Neuronal stem cell (in vitro differentiated cells): ENCODE measurements at regions not wholly inside any gene's neighbourhood (a gene's known extent, or its start where the extent isn't known, plus 50 kb on each side); places are given as distances from the start of the nearest gene placed in this dataset.
A peak's percentile ranks its signal among the peaks of the same experiment; 100 is the strongest.
"Not testable (repeated sequence)": the region's sequence is repeated elsewhere in the genome, so short reads cannot be mapped to it uniquely, and the experiment has no call there.

Experiments
- DNase-seq: peaks from one replicate; pipeline ENCODE4 v3.0.0-alpha.2; 2013; ENCODE audit warnings: low spot score
- H2AFZ ChIP-seq: one replicate; pipeline ENCODE4 v1.6.1; 2013; ENCODE audit warnings: mild to moderate bottlenecking, low read length, inconsistent platforms
- H2AK5ac ChIP-seq: 2 replicates; pipeline ENCODE4 v1.6.1; 2013; ENCODE audit warnings: low read depth, mild to moderate bottlenecking, inconsistent platforms, low read length, moderate library complexity, mixed read lengths
- H2BK120ac ChIP-seq: 2 replicates; pipeline ENCODE4 v1.6.1; 2013; ENCODE audit warnings: low read depth, mild to moderate bottlenecking, inconsistent platforms, low read length, moderate library complexity, mixed read lengths
- H2BK12ac ChIP-seq: one replicate; pipeline ENCODE4 v1.6.1; 2013; ENCODE audit warnings: low read length, inconsistent platforms
- H2BK15ac ChIP-seq: 2 replicates; pipeline ENCODE4 v1.6.1; 2013; ENCODE audit warnings: mild to moderate bottlenecking, low read length, inconsistent platforms, mixed read lengths
- H2BK5ac ChIP-seq: one replicate; pipeline ENCODE4 v1.6.1; 2013; ENCODE audit warnings: inconsistent platforms, mild to moderate bottlenecking, low read length, moderate library complexity
- H3K14ac ChIP-seq: one replicate; pipeline ENCODE4 v1.6.1; 2013; ENCODE audit warnings: low read length, inconsistent platforms
- H3K18ac ChIP-seq: 2 replicates; pipeline ENCODE4 v1.6.1; 2013; ENCODE audit warnings: low read length, inconsistent platforms
- H3K23ac ChIP-seq: 2 replicates; pipeline ENCODE4 v1.6.1; 2013; ENCODE audit warnings: low read depth, mild to moderate bottlenecking, mixed read lengths, low read length, inconsistent platforms; ENCODE audit not compliant: poor library complexity
- H3K27ac ChIP-seq: replicated peaks from 3 replicates; pipeline ENCODE4 v1.5.1; 2013; ENCODE audit warnings: low read length, inconsistent platforms
- H3K27me3 ChIP-seq, 3 experiments: 2 replicates each; pipeline ENCODE4 v1.6.1; 2013; ENCODE audit warnings: low read length in 3 of 3, mild to moderate bottlenecking in 2 of 3, inconsistent platforms in 1 of 3, low read depth in 1 of 3, mixed read lengths in 1 of 3, moderate library complexity in 1 of 3; ENCODE audit not compliant: control insufficient read depth in 3 of 3, insufficient read depth in 3 of 3
- H3K36me3 ChIP-seq, 2 donors: replicated peaks in 1 of 2; 2 replicates each; pipeline ENCODE4 v1.6.1; 2013; ENCODE audit warnings: low read length in 2 of 2; ENCODE audit not compliant: control insufficient read depth in 2 of 2, insufficient read depth in 2 of 2
- H3K4ac ChIP-seq: 2 replicates; pipeline ENCODE4 v1.6.1; 2013; ENCODE audit warnings: inconsistent platforms, mild to moderate bottlenecking, low read length, moderate library complexity
- H3K4me1 ChIP-seq, 2 donors: 1 replicate in 1 of 2; 2 replicates in 1 of 2; pipeline ENCODE4 v1.6.1; 2013; ENCODE audit warnings: low read length in 2 of 2, low read depth in 1 of 2; ENCODE audit not compliant: control insufficient read depth in 2 of 2, insufficient read depth in 1 of 2
- H3K4me2 ChIP-seq: one replicate; pipeline ENCODE4 v1.6.1; 2013; ENCODE audit warnings: mild to moderate bottlenecking, low read length, inconsistent platforms; ENCODE audit not compliant: insufficient read depth, poor library complexity, severe bottlenecking
- H3K4me3 ChIP-seq, 2 donors: 2 replicates each; pipeline ENCODE4 v1.5.1; 2013; ENCODE audit warnings: low read length in 2 of 2, mild to moderate bottlenecking in 2 of 2, inconsistent platforms in 1 of 2, moderate library complexity in 1 of 2
- H3K79me1 ChIP-seq: one replicate; pipeline ENCODE4 v1.6.1; 2013; ENCODE audit warnings: low read depth, mild to moderate bottlenecking, inconsistent platforms, low read length, moderate library complexity
- H3K9ac ChIP-seq: one replicate; pipeline ENCODE4 v1.6.1; 2013; ENCODE audit warnings: mild to moderate bottlenecking, low read depth, low read length, inconsistent platforms; ENCODE audit not compliant: poor library complexity
- H3K9me3 ChIP-seq, 2 donors: replicated peaks in 1 of 2; 2 replicates each; pipeline versions ENCODE3 to v1.6.1; 2013; ENCODE audit warnings: low read length in 2 of 2, mild to moderate bottlenecking in 2 of 2, inconsistent platforms in 1 of 2, low read depth in 1 of 2, mixed read lengths in 1 of 2, moderate library complexity in 1 of 2; ENCODE audit not compliant: control insufficient read depth in 2 of 2, insufficient read depth in 1 of 2
- H4K8ac ChIP-seq: one replicate; pipeline ENCODE4 v1.6.1; 2013; ENCODE audit warnings: low read depth, mild to moderate bottlenecking, inconsistent platforms, low read length, moderate library complexity
- H4K91ac ChIP-seq: one replicate; pipeline ENCODE4 v1.6.1; 2013; ENCODE audit warnings: low read length, low read depth, mild to moderate bottlenecking, inconsistent platforms; ENCODE audit not compliant: poor library complexity
- WGBS, 2 donors: extraction: QIAGEN DNeasy Blood & Tissue Kit; methylation state at CpG; one replicate each; pipeline ENCODE4 v1.1.7; 2013; ENCODE audit warnings: missing lambda C conversion rate in 2 of 2, mixed read lengths in 1 of 2; ENCODE audit not compliant: insufficient read length in 2 of 2, insufficient replicate concordance in 1 of 2; ENCODE audit errors: extremely low coverage in 2 of 2; 5-methylcytosine and 5-hydroxymethylcytosine counted together

- Histone ChIP-seq H3K14ac (no peak overlapping the region), H3K4ac (no peak overlapping the region), H2BK12ac (no peak overlapping the region), H3K9ac (no peak overlapping the region), H2BK120ac (no peak overlapping the region), H3K27me3 (peaks cover 0 to 4% (median 0%) of the 10 kb centered on the region in 3 experiments), H2AFZ (no peak overlapping the region), H2AK5ac (no peak overlapping the region), H3K4me3 (no peak overlapping the region), H4K91ac (no peak overlapping the region), H3K4me2 (no peak overlapping the region), H3K9me3 (no peaks in the 10 kb centered on the region), H2BK15ac (no peak overlapping the region), H3K23ac (no peak overlapping the region), H3K36me3 (no peaks in the 10 kb centered on the region), H3K79me1 (no peaks in the 10 kb centered on the region), H3K18ac (no peak overlapping the region), H3K4me1 (peaks cover 0 to 10% of the 10 kb centered on the region in 2 donors), H4K8ac (no peak overlapping the region), H3K27ac (no peak overlapping the region), H2BK5ac (no peak overlapping the region)
- DNase-seq: no peak
- no CpG with 5 or more reads among the region's 4 CpGs for WGBS, 2 donors
These were observed 156.0 kb downstream of the LY86 start for GRCh38 chr6:6744551-6744950.

- H2BK12ac ChIP-seq, H3K9ac ChIP-seq, H2AFZ ChIP-seq, H3K14ac ChIP-seq, H2BK120ac ChIP-seq, H3K4ac ChIP-seq, DNase-seq, H3K23ac ChIP-seq, H2BK5ac ChIP-seq, H3K4me3 ChIP-seq, H3K9me3 ChIP-seq, H3K79me1 ChIP-seq, H3K27ac ChIP-seq, H2AK5ac ChIP-seq, H4K8ac ChIP-seq, H4K91ac ChIP-seq, H3K18ac ChIP-seq, H3K36me3 ChIP-seq, H3K4me2 ChIP-seq: not testable (repeated sequence)
- peak overlapping the region; percentile 31 for H2BK15ac ChIP-seq
- no CpG with 5 or more reads among the region's 54 CpGs for WGBS, 2 donors
- peaks cover 0 to 14% (median 0%) of the 10 kb centered on the region in 3 experiments for H3K27me3 ChIP-seq
- H3K4me1 ChIP-seq: peaks cover 0 to 15% of the 10 kb centered on the region in 2 donors
These were observed 157.3 kb downstream of the LY86 start for GRCh38 chr6:6745637-6746332.

GRCh38 chr6:6746333-6746969, 157.9 kb downstream of the LY86 start:
- H4K91ac ChIP-seq: no peak overlapping the region
- peak overlapping the region; percentile 40 for H2AK5ac ChIP-seq
- peak overlapping the region; percentile 31 for H2BK15ac ChIP-seq
- no peak overlapping the region for H3K14ac ChIP-seq
- no peak overlapping the region for H2BK120ac ChIP-seq
- no peaks in the 10 kb centered on the region for H3K9me3 ChIP-seq
- H3K18ac ChIP-seq: peak overlapping the region; percentile 54
- H3K27ac ChIP-seq: no peak overlapping the region
- H2BK12ac ChIP-seq: no peak overlapping the region
- H3K4ac ChIP-seq: no peak overlapping the region
- H3K9ac ChIP-seq: no peak overlapping the region
- H3K4me2 ChIP-seq: no peak overlapping the region
- H4K8ac ChIP-seq: peak overlapping the region; percentile 20
- peak overlapping the region; percentile 35 for H2BK5ac ChIP-seq
- H3K4me1 ChIP-seq: peaks cover 0 to 12% of the 10 kb centered on the region in 2 donors
- no peak overlapping the region for H3K23ac ChIP-seq
- H3K79me1 ChIP-seq: no peaks in the 10 kb centered on the region
- no peak for DNase-seq
- peaks cover 0 to 18% (median 0%) of the 10 kb centered on the region in 3 experiments for H3K27me3 ChIP-seq
- no peak overlapping the region for H2AFZ ChIP-seq
- no peaks in the 10 kb centered on the region for H3K36me3 ChIP-seq
- no CpG with 5 or more reads among the region's 15 CpGs for WGBS, 2 donors
- H3K4me3 ChIP-seq: peak overlapping the region in 1 of 2 donors; percentile 49

GRCh38 chr6:6746970-6747338, 158.4 kb downstream of the LY86 start:
- no peak overlapping the region for H3K27ac ChIP-seq
- H2AFZ ChIP-seq: no peak overlapping the region
- H3K23ac ChIP-seq: no peak overlapping the region
- H3K18ac ChIP-seq: no peak overlapping the region
- peak overlapping the region; percentile 40 for H2AK5ac ChIP-seq
- H3K9me3 ChIP-seq: no peaks in the 10 kb centered on the region
- no peak overlapping the region for H3K14ac ChIP-seq
- peak overlapping the region in 1 of 2 donors; percentile 49 for H3K4me3 ChIP-seq
- no peak overlapping the region for H2BK15ac ChIP-seq
- WGBS, 2 donors: no CpG with 5 or more reads among the region's 3 CpGs
- H3K4ac ChIP-seq: no peak overlapping the region
- no peaks in the 10 kb centered on the region for H3K36me3 ChIP-seq
- H4K8ac ChIP-seq: peak overlapping the region; percentile 20
- peaks cover 0 to 15% of the 10 kb centered on the region in 2 donors for H3K4me1 ChIP-seq
- DNase-seq: no peak
- no peak overlapping the region for H3K4me2 ChIP-seq
- H2BK5ac ChIP-seq: peak overlapping the region; percentile 35
- H3K27me3 ChIP-seq: peaks cover 0 to 18% (median 0%) of the 10 kb centered on the region in 3 experiments
- no peaks in the 10 kb centered on the region for H3K79me1 ChIP-seq
- H3K9ac ChIP-seq: no peak overlapping the region
- no peak overlapping the region for H2BK120ac ChIP-seq
- no peak overlapping the region for H4K91ac ChIP-seq
- no peak overlapping the region for H2BK12ac ChIP-seq
